ENCODE measurements at regions not wholly inside any gene's neighbourhood (a gene's known extent, or its start where the extent isn't known, plus 50 kb on each side); places are given as distances from the start of the nearest gene placed in this dataset.

DNA sequence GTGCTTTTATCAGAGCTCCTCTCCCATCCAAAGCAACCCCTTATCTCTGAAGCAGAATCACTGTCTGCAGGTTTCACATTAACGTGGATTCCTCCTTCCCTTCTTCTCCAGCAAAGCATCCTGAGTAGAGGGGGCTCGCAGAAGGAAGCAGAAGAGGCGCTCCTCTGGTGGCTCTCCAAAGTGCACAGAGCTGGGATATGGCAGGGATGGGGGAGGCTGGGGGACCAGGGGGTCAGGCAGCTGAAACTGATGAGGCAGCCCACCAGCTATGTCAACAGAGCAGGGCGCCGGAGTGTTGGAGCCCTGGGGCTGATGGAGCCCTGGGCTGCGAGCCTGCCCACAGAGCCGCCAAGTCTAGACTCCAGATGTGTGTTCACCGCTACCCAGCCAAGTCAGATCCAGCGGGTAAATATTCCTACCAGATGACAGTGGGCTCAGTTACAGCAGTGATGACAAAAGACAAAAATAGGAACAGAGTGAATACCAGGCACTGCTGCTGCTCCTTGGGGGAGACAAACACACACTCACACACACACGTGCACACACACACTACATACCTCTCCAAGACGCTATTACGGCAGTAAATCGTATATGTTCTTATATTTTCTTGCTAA, 678.3 kb upstream of the ID2 start:
- TF ChIP-seq POLR2AphosphoS5 (IDR thresholded peaks at IDR 0.05; ENCODE audit: low read depth, low read length): no peak
- no peak for TF ChIP-seq REST (IDR thresholded peaks at IDR 0.05; ENCODE audit: insufficient read depth in 1 of 2, low read depth in 2 of 2, low read length in 2 of 2)
- no peak for TF ChIP-seq TAF1 (IDR thresholded peaks at IDR 0.05; ENCODE audit: borderline replicate concordance, insufficient read depth, low read length)
- TF ChIP-seq SIN3A (IDR thresholded peaks at IDR 0.05; ENCODE audit: borderline replicate concordance, insufficient read depth, low read length): no peak
- no peak for TF ChIP-seq FOXP2 (optimal IDR thresholded peaks at IDR 0.05; ENCODE audit: borderline replicate concordance, extremely low read depth, extremely low read length, insufficient read depth)
